Prostate gland (tissue), 2 donors: ENCODE measurements at regions not wholly inside any gene's neighbourhood (a gene's known extent, or its start where the extent isn't known, plus 50 kb on each side); places are given as distances from the start of the nearest gene placed in this dataset.

Experiments
- CTCF ChIP-seq, 4 experiments: fragments of 200-600 bp in 2 of 4; fragments of 450-650 bp in 2 of 4; sonication (generic) in 2 of 4; IDR thresholded peaks; 1 replicate in 3 of 4; 2 replicates in 1 of 4; pipeline ENCODE4 v1.5.1; 2016 to 2019; ENCODE audit warnings: antibody characterized with exemption in 4 of 4, mild to moderate bottlenecking in 2 of 4, moderate library complexity in 2 of 4
- POLR2A ChIP-seq: fragments of 450-650 bp; IDR thresholded peaks from one replicate; pipeline ENCODE4 v1.6.1; 2016; ENCODE audit warnings: antibody characterized with exemption, mild to moderate bottlenecking

- TF ChIP-seq CTCF (IDR thresholded peaks at IDR 0.05) (no peak), POLR2A (no peak)
These were observed 501.5 kb downstream of the UQCRFS1 start for GRCh38 chr19:28711411-28711810.
